ENCODE measurements at regions not wholly inside any gene's neighbourhood (a gene's known extent, or its start where the extent isn't known, plus 50 kb on each side); places are given as distances from the start of the nearest gene placed in this dataset.

- no peak for DNase-seq (ENCODE audit: extremely low read depth in 1 of 2, low read depth in 1 of 2)
Observed at GRCh38 chr16:11495066-11495407, 91.7 kb downstream of the LITAF start.
